GM19043 (cell line): ENCODE measurements at regions not wholly inside any gene's neighbourhood (a gene's known extent, or its start where the extent isn't known, plus 50 kb on each side); places are given as distances from the start of the nearest gene placed in this dataset.
A peak's percentile ranks its signal among the peaks of the same experiment; 100 is the strongest.
"Not testable (repeated sequence)": the region's sequence is repeated elsewhere in the genome, so short reads cannot be mapped to it uniquely, and the experiment has no call there.

Experiments used
- ATAC-seq: cut with Tn5 transposase; IDR thresholded peaks from one replicate; pipeline ENCODE4 v1.9.1; 2021; ENCODE audit warnings: low read depth; ENCODE audit not compliant: unreplicated experiment

- no peak for ATAC-seq
Measured at GRCh38 chr10:52977581-52977980, 205.0 kb upstream of the MBL2 start.

DNA sequence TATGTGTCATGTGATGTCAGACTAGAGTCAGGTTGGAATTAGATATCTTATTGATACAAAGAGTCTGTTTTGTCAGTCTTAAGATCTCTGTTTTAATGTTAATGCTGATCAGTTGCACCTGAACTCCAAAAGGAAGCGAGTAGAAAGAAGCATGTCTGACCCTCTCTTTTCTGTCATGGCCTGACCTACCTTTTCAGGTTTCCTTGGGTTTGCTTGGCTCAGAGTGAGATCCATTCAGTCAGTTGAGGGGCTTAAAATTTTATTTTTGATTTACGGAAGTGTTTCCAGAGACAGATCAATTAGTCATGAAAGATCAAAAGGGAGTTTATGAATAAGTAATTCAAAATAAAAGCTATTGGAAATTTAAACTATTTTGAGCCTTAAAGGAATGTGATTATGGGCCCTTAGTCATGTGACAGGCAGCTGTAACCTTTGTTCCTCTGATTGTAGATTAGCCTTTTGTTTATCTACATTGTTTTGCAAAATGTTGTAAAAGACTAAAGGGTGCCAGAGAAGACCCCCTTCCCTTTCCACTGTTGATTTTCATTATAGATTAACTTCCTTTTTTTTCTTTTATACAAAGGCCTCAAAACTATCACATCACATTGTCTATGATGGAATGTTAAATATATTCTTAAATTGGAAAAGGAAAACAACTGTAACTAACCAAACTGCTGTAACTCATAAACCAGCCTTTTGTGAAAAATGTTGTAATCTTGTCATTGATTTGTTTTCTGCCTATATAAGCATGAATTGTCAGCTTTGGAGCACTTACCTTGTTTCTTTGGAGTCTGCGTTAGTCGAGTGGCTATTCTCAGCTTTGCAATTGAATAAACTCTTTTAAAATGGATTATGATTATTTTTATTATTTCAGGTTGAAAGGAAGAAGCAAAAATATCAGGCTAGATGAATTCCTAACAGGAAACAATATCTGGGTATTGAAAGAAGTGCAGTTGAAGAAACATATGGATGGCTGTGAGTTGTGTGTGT is 195.5 kb upstream of the MBL2 start:
- ATAC-seq, result no peak

DNA sequence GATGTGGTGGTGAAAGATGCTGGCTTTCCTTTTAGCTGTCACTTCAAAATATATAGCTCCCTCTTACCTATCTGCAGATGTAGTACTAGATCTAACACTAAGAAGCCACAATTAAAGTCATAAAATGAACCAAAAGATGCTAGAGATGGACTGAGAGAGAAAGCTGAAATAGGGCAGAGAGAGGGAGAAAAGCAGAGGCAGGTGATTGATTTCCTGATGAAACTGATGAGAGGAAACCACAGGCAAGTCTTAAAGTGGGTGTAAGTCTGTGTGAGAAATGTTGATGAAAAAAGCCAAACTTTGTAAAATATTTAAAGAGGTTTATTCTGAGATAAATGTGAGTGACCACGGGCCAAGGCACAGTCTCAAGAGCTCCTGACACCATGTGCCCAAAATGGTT is 194.3 kb upstream of the MBL2 start:
- ATAC-seq, result no peak

GRCh38 chr10:52965938-52966401 is 193.4 kb upstream of the MBL2 start:
- ATAC-seq, result peak; percentile 92

- no peak for ATAC-seq
Measured at GRCh38 chr10:52965509-52965908, 192.9 kb upstream of the MBL2 start.

- no peak for ATAC-seq
Measured at GRCh38 chr10:52961323-52961722, 188.7 kb upstream of the MBL2 start.

DNA sequence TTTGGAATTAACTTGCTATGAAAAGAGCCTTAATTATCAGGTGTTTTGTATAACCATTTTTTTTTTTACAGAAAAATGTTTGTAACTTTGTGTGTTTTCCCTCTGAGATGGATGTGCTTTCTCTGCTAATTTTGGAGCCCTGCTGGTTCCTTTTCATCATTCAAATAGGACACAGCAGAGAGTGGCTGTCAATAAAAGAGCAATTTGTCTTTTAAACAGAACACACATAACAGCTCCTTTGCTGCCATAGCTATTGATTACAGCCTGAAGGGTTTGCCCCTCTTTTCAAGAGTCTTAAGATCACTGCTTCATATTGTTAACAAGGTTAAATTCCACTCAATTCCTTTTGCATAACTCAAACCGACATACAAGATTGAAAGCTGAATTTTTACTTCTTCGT is 187.2 kb upstream of the MBL2 start:
- ATAC-seq, result no peak

DNA sequence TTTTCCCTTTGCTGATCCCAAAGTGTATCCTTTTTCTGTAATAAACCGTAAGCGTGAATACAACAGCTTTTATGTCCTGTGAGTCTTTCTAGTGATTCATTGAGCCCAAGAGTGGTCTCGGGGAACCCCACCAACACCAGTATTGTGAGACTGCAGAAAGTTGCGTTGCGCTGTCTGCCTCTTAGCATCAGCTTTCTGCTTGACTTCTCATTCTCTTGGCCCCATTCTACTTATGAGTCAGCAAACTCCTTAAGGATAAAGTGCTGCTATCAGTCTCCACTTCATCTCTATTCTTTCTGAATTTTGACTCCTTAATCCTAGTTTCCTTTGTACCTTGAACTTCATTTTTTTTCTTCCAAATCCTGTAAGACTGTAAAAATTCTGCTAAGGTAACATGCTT is 184.3 kb upstream of the MBL2 start:
- ATAC-seq, result no peak

DNA sequence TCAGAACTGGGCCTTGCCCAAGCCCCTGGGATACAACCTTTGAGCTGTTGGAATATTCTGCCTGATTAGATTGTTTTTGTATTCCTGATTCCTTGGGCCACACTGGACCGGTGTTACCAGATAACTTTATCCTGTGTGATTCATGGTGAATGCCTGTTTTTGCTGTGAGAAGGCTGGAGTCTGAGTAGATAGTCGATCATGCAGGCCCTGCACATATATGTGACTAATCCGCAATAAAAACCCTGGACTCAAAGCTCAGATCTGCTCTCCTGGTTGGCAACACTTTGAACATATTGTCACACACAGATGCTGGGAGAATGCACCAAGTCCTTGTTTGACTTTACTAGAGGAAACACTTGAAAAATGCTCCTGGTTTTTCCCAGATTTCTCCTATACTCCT is 183.9 kb upstream of the MBL2 start:
- no peak for ATAC-seq

DNA sequence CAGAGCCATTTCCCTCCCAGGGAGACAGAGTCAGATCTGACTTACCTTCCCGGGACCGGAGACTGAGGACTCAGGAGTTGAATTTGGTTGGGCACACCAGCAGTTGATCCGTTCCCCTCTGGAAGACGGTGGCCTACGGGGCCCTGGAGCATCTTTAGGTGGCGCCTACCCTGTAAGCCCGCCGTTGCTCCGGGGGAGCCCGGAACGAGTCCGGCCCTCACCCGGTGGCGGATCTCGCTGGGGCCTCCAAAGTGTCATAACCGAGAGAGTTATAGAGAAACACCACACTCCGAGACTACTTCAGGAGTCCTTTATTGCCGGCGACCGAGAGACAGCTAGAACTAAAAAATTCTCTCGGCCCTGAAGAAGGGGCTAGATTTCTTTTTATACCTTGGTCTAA is 182.8 kb upstream of the MBL2 start:
- ATAC-seq, result no peak

- no peak for ATAC-seq
Measured at GRCh38 chr10:52954407-52954806, 181.8 kb upstream of the MBL2 start.

DNA sequence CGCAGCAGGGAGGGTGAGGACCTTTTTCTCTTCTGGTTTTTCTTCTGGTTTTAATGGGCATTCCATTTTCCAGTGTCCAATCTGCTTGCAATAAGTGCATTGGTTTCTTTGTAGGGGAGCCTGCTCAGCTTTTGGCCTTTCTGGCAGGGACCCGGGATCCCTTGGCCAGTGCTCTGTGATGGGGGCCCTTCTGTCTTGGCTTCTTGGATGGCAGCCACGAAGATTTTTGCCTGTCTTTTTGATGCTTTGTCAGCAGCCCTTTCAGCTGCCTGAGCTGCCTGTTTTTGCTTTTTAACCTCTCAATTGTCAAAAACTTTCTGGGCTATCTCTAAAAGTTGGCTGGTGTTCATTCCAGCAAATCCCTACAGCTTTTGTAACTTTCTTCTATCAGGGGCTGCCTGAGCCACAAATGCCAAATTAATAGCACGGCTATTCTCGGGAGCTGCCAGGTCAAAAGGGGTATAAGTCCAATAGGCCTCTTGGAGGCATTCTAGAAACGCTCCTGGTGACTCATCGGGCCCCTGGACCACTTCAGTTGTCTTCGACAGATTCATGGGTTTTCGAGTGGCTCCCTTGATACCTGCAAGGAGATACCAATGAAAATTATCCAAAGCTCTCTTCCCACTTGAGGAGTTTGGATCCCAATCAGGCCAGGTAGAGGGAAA is 179.9 kb upstream of the MBL2 start:
- no peak for ATAC-seq

DNA sequence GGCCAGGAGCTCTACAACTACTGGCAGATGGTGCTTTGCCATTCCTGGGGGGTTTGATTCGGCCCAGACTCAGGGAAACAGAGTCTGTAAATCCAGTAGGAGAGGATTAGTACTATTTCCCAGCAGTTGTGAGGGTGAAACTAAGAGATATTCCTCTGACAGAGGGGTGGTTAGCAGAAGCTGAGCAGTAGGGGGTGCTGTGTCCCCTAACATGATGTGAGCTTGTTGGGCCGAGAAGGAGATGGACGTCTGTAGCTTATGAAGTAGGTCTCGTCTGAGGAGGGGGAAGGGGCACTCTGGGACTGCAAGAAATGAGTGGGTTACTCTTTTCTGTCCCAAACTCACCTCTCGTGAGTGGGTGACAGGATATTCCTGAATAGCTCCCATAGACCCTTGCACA is 179.2 kb upstream of the MBL2 start:
- peak; percentile 69 for ATAC-seq

DNA sequence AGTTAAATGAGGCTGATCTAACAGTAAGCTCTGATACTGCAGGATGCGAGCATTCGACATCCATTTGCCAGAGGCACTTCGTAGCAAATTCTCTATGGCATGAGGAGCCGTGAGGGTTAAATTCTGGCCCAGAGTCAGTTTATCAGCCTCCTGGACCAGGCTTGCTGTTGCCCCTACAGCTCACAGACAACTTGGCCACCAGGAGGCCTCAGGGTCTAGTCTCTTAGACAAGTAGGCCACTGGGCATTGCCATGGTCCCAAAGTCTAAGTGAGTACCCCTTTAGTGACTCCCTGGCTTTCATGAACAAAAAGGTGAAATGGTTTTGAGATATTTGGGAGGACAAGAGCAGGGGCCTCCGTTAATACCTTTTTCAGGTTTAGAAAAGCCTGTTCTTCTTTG is 178.0 kb upstream of the MBL2 start:
- no peak for ATAC-seq

- no peak for ATAC-seq
Measured at GRCh38 chr10:52949899-52950298, 177.3 kb upstream of the MBL2 start.

GRCh38 chr10:52946486-52946885 is 173.9 kb upstream of the MBL2 start:
- no peak for ATAC-seq

DNA sequence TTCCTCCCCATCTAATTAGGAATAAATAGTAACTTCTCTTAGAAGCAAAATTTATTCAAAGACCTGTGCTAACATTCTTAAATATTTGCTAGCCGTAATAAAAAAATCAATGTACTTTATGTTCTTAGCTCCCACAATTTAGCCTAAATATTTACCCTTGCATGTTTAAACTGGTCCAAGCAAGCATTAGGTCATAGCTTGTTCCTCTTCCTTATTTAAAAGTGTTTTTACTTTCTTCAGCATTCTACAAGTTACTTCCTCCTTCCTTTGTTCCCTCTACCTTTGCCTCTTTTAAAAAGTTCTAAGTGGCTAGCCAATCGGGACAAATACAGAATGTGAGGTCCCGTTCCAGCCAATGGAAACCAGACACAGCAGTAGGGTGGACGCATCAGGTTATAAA is 172.9 kb upstream of the MBL2 start:
- not testable (repeated sequence) for ATAC-seq

DNA sequence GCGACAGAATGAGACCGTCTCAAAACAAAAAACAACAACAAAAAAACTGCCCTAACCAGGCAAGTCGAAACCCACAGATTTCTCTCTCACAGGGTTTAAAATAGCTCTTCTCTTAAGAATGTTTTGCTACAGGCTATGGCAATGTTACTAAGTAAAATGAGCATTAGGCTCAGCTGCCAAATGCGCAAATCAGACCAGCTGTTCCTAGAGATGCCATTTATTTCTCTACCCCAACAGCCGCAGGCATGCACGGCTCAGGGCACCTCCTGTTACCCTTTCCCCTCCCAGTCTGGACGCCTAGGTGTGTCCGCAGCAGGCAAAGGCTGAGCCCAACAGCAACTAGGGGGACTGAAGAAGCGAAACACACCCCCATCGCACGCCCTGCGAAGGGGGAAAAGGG is 168.3 kb upstream of the MBL2 start:
- no peak for ATAC-seq

GRCh38 chr10:52939894-52940293 is 167.3 kb upstream of the MBL2 start:
- ATAC-seq, result no peak

- no peak for ATAC-seq
Measured at GRCh38 chr10:52933748-52934147, 161.2 kb upstream of the MBL2 start.

DNA sequence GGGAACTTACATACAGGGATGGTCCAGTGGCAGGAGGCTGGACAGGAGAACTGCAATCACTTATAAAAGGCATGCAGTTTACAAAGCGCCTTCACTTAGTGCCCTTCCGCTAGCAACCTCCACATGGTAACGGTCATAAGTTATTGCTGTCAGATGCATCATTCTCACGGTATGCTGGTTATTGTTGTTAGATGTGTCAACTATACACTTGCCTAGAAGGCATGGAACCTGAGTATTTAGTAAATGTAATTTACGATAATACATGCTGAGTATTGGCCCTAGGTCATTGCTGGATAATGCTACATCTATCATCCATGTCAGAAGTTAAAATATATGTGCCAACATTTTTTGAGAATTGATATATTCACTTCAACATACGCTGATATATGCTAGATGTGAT is 155.1 kb upstream of the MBL2 start:
- ATAC-seq, result no peak

DNA sequence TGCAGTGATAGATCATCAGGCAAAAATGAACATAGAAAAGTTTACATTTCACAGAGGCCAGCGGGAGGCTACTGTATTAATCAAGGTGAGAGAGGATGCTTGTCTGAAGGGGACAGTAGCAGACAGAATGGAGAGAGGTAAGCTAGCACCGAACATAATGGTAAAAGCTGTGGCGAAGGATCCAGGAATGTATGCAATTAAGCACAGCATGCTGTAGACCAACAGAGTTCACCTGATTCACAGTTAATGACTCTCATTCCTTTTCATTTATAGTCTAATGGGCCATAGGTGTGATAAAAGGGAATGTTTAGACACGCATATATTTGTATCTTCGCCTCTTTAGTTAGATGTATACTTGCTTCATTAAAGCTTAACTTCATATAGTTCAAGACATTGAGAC is 150.9 kb upstream of the MBL2 start:
- ATAC-seq, result no peak
